ENCODE measurements at regions not wholly inside any gene's neighbourhood (a gene's known extent, or its start where the extent isn't known, plus 50 kb on each side); places are given as distances from the start of the nearest gene placed in this dataset.

DNA sequence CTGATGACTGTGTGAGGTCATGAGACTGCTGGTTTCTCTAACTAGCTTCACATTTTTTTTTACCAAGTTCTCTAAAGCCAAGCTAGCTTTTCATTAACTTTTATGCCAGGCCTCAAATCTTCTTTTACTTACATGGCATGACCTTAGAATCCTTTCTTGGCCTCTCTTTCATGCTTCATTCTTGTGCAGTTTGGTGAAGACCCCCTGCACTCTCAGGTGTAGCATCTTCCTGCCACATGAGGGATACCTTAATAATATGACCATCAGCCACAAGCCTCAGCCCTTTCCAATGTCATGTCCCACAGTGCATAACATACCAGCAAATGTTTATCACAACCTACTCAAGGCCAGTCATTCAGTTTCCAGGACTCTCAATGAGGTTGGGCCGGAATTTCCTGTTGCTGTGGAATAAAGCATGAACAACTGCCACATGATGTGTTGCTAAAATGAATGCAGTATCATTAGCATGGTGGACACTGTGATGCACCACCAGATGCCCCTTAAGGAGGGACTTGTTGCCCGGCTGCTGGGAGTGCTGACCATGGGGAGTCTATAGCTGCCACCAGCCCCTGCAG, 72.2 kb downstream of the RIN2 start:
- TF ChIP-seq CTCF (IDR thresholded peaks at IDR 0.05): no peak
- no peak for TF ChIP-seq POLR2A (IDR thresholded peaks at IDR 0.05)

Data from stomach (tissue), 4 donors.